ENCODE measurements at regions not wholly inside any gene's neighbourhood (a gene's known extent, or its start where the extent isn't known, plus 50 kb on each side); places are given as distances from the start of the nearest gene placed in this dataset.
"Not testable (repeated sequence)": the region's sequence is repeated elsewhere in the genome, so short reads cannot be mapped to it uniquely, and the experiment has no call there.

DNA sequence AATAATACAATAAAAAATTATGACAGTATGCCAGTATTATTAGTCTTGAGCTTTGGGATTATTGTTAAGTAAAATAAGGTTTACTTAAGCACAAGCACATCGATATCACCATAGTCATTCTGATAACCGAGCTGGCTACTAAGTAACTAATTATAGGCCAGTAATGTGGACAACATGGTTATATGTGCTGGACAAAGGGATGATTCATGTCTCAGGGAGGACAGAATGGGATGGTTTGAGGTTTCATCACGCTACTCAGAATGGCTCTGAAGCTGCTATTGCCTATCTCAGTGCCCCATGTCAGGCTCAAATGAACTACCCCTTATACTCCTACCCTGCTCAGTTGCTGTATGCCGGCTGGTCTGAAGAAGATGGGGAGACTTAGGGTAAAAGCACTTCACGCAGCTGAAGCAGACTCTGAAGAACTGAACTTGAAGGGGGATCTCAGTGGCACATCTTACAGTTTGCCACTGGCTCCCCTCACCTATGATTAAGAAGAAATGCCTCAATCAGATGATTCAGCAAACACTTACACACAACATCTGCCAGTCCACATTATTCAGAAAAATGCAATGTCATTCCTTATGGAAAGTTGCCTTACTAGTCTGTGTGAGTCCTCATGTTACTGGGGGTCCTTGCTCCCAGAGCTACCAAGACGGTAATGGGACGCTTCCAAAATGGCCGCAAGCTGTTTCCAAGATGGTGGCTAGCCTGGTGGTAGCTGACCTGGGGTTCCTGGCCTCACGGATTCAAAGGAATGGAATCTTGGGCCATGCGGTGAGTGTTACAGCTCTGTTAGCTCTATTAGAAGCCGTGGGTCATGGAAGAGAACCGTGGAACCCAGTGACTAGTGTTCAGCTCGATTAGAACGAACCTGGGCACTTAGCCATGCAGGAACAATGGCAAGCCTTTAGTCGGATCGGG lies 1098.6 kb downstream of the TAF11L14 start:
- H3K4me3 Mint-ChIP-seq: no peak overlapping the region
- ATAC-seq (replicated peaks): no peak
- H3K9me3 Mint-ChIP-seq: no peaks in the 10 kb centered on the region
- H3K36me3 Mint-ChIP-seq: peaks cover 13 to 30% of the 10 kb centered on the region in 2 donors
- no peaks in the 10 kb centered on the region for H3K27me3 Mint-ChIP-seq
- H3K27ac Mint-ChIP-seq: peak overlapping the region; percentile 42
- DNase-seq: no peak
- H3K4me1 Mint-ChIP-seq: peaks cover 6 to 9% of the 10 kb centered on the region in 2 donors

DNA sequence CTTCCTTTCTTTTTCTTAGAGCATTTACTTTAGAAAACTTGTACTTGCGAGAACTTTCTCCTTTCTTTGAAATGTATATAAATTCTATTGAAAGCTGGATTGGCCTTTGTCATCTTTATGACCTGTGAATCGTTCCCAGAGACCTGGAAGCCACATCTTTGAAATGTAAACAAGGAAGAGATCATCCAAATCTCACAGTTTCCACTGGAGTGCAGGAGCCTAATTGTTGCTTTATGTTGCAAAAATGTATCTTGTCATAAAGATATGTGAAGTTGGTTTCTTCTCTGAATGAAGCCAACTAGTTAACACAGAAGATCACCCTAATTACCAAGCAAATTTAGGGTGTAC lies 1101.8 kb downstream of the TAF11L14 start:
- H3K27me3 Mint-ChIP-seq: no peaks in the 10 kb centered on the region
- ATAC-seq (replicated peaks): no peak
- peaks cover 9 to 10% of the 10 kb centered on the region in 2 donors for H3K4me1 Mint-ChIP-seq
- no peak overlapping the region for H3K4me3 Mint-ChIP-seq
- no peak for DNase-seq
- H3K27ac Mint-ChIP-seq: no peak overlapping the region
- H3K9me3 Mint-ChIP-seq: no peaks in the 10 kb centered on the region
- H3K36me3 Mint-ChIP-seq: peaks cover 12 to 34% of the 10 kb centered on the region in 2 donors

DNA sequence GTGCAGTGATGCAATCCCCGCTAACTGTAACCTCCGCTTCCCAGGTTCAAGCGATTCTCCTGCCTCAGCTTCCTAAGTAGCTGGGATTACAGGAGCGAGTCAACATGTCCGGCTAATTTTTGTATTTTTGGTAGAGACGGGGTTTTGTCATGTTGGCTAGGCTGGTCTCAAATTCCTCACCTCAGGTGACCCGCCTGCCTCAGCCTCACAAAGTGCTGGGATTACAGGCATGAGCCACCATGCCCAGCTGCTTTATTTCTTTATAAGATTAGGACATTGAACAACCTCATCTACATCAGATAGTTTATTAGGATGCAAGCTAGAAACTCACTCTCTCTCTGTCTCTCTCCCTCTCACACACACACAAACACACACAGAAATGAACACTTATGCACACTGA lies 1102.5 kb downstream of the TAF11L14 start:
- H3K4me3 Mint-ChIP-seq; H3K27me3 Mint-ChIP-seq; DNase-seq; ATAC-seq (replicated peaks); H3K9me3 Mint-ChIP-seq: not testable (repeated sequence)
- Mint-ChIP-seq H3K27ac (peak overlapping the region; percentile 42), H3K4me1 (peaks cover 9 to 10% of the 10 kb centered on the region in 2 donors), H3K36me3 (peaks cover 12 to 32% of the 10 kb centered on the region in 2 donors)

DNA sequence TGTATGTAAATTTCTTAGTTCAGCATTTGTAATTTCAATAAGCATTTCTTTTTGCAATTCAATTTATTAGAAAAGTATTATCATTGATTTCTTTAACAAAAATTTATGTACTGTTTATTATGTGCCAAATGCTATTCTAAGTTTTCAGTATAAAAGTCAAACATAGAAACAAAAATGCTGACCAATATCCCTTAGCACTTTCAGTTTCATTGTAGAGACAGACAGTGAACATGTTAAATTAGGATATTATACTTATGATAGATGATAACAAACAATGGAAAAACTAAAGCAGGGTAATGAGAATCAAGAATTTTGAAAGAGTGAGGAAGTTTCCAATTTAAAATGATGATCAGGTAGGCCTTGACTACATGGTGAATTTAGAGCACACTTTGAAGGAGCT lies 1106.0 kb downstream of the TAF11L14 start:
- no peaks in the 10 kb centered on the region for H3K27me3 Mint-ChIP-seq
- peaks cover 24 to 39% of the 10 kb centered on the region in 2 donors for H3K4me1 Mint-ChIP-seq
- H3K36me3 Mint-ChIP-seq: peaks cover 3 to 29% of the 10 kb centered on the region in 2 donors
- H3K4me3 Mint-ChIP-seq: no peak overlapping the region
- no peak for DNase-seq
- no peaks in the 10 kb centered on the region for H3K9me3 Mint-ChIP-seq
- H3K27ac Mint-ChIP-seq: no peak overlapping the region
- no peak for ATAC-seq (replicated peaks)

DNA sequence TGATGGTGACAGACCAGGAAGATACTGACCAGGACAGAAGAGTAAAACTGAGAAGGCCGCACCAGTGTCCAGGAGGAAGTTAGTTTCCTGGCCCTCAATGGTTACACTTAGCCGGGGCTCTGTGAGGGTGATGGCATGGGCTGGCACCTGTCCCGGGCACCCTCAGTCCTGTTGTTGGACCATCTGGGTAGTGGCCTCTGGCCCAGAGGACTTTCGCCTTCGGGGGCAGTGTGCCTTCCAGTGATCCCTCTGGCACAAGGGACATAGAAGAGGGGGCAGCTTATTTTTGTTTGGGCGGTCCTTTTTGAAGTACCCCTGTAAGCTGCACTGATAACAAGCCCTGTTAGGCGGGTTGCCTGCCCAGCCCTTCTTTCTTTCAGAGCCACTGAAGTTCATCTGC lies 1108.6 kb downstream of the TAF11L14 start:
- no peak overlapping the region for H3K4me3 Mint-ChIP-seq
- no peak overlapping the region for H3K27ac Mint-ChIP-seq
- DNase-seq: no peak
- H3K9me3 Mint-ChIP-seq: peaks cover 7 to 9% of the 10 kb centered on the region in 2 donors
- peaks cover 4 to 34% of the 10 kb centered on the region in 2 donors for H3K36me3 Mint-ChIP-seq
- no peak for ATAC-seq (replicated peaks)
- no peaks in the 10 kb centered on the region for H3K27me3 Mint-ChIP-seq
- peaks cover 26 to 49% of the 10 kb centered on the region in 2 donors for H3K4me1 Mint-ChIP-seq

DNA sequence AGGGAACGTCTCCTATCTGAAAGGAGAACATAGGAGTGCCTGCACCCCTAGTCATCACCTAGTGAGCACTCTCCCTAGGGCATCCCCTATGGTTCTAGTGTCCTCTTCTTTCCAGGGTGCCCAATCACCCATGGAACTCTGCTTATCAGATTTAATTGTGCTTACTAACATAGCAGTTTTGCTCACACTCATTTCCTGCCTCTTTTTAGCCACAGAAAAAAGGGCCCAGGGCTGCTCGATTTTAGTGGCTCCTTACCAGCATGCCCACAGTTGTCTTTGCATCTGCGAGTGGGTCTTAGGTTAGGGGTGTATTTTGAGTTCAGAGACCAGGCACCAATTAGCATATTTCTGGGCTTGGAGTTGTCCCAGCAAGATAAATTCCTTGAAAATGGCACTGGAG lies 1110.2 kb downstream of the TAF11L14 start:
- H3K36me3 Mint-ChIP-seq: peaks cover 1 to 27% of the 10 kb centered on the region in 2 donors
- ATAC-seq (replicated peaks): peak in 1 of 2 donors; percentile 18
- peak overlapping the region; percentile 88 to 89 for H3K4me3 Mint-ChIP-seq
- H3K27me3 Mint-ChIP-seq: no peaks in the 10 kb centered on the region
- H3K4me1 Mint-ChIP-seq: peaks cover 23 to 55% of the 10 kb centered on the region in 2 donors
- no peak for DNase-seq
- peak overlapping the region; percentile 98 for H3K27ac Mint-ChIP-seq
- peaks cover 8 to 9% of the 10 kb centered on the region in 2 donors for H3K9me3 Mint-ChIP-seq

DNA sequence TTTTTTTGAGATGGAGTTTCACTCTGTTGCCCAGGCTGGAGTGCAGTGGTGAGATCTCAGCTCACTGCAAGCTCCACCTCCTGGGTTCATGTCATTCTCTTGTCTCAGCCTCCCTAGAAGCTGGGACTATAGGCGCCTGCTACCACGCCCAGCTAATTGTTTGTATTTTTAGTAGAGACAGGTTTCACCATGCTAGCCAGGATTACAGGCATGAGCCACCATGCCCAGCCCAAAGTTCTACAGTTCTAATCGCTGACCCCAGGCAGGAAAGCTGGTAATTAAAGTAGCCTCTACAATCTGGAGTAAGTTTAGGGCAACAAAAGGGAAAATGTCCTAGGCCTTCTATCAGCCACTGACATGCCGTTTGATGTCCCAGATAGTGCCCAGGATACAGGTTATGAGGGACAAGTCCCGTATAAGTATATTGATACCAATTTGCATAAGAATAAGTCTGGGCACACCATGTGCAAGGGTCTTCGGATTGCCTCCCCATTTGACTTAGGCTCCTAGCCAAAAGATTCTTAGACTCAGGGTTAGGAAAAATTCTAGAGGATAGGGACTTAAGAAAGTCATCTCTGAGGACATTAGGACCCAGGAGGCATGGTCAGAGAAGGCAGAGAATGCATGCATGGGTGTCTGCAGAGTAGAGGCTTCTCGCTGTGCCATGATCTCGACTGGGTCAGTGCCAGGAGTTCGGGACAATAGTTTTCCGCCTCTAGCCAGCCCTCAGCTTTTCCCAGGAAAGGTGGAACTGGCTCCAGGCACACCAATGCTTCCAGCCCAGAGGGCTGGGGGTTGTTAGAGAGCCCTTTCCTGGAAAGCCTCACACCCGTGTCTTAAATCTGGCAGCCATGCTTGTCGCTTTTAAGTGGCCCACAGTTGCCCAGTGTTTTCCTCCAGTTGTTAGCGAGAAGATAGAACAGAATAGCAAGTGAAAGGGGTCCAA lies 1111.1 kb downstream of the TAF11L14 start:
- H3K27ac Mint-ChIP-seq: peak overlapping the region; percentile 98
- no peaks in the 10 kb centered on the region for H3K27me3 Mint-ChIP-seq
- peak overlapping the region; percentile 88 to 89 for H3K4me3 Mint-ChIP-seq
- H3K36me3 Mint-ChIP-seq: peaks cover 1 to 29% of the 10 kb centered on the region in 2 donors
- peaks cover 26 to 62% of the 10 kb centered on the region in 2 donors for H3K4me1 Mint-ChIP-seq
- peaks cover 11 to 12% of the 10 kb centered on the region in 2 donors for H3K9me3 Mint-ChIP-seq
- peak; percentile 27 for DNase-seq
- ATAC-seq (replicated peaks): peak; percentile 46 to 49

DNA sequence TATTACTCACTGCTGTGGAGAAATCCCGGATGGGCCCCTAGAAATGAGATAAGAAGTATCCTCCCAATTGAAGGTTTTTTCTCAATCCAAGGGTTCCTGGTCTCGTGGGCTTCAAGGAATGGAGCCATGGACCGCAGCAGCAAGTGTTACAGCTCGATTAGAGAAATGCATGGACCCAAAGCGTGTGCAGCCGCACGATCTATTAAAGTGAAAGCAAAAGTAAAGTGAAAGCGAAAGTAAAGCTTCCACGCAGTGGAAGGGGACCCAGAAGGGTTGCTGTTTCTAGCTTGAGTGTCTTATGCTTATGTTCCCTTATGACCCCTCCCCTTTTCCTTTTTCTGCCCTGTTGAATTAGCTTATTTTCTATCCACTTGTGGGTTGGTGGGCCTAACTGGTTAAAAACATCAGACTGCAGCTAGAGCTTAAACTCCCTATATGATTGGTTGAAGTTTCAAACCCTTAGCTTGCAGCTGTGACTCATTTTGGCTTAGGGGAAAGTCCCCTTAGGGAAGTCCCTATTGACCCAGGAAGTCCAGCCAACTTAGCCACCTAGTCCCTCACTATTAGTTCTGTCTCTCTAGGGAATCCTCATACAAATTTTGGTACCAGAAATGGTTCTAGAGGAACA lies 1111.8 kb downstream of the TAF11L14 start:
- peak overlapping the region; percentile 88 to 89 for H3K4me3 Mint-ChIP-seq
- peaks cover 11 to 12% of the 10 kb centered on the region in 2 donors for H3K9me3 Mint-ChIP-seq
- peak; percentile 76 to 80 for ATAC-seq (replicated peaks)
- no peaks in the 10 kb centered on the region for H3K27me3 Mint-ChIP-seq
- peak; percentile 70 for DNase-seq
- H3K4me1 Mint-ChIP-seq: peaks cover 26 to 63% of the 10 kb centered on the region in 2 donors
- H3K36me3 Mint-ChIP-seq: peaks cover 1 to 27% of the 10 kb centered on the region in 2 donors
- H3K27ac Mint-ChIP-seq: peak overlapping the region; percentile 98

DNA sequence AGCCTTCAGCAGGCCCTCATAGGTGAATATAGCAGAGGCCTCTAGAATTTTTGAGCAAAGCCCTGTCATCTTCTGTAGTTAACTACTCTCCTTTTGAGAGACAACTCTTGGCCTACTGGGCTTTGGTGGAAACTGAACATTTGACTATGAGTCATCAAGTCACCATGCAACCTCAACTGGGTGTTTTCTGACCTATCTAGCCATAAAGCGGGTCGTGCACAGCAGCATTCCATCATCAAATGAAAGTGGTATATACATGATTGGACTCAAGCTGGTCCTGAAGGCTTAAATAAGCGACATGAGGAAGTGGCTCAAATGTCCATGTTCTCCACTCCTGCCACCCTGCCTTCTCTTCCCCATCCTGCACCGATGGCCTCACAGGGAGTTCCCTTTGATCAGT lies 1115.5 kb downstream of the TAF11L14 start:
- H3K27me3 Mint-ChIP-seq: peaks cover 0 to 8% of the 10 kb centered on the region in 2 donors
- peak; percentile 36 to 41 for ATAC-seq (replicated peaks)
- H3K9me3 Mint-ChIP-seq: peaks cover 11 to 12% of the 10 kb centered on the region in 2 donors

DNA sequence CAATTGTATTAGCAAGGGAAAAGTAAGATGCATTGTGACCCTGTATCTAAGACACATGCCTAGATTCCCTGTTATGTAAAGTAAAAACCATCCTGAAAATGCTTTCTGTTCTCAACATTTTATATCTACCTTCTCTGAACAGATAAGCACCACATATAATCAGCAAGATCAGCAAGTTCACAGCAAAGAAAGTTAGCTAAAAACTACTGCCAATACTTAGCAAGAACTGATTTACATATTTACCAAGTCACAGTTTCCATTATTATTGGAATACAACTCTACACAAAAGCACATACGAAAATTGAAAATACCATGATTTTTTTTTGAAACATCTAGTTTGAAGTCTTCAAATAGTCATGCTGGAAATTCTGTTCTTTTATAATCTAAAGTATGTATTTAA lies 1118.1 kb downstream of the TAF11L14 start:
- peaks cover 9 to 33% of the 10 kb centered on the region in 2 donors for H3K4me1 Mint-ChIP-seq
- ATAC-seq (replicated peaks) (peak; percentile 33 to 38), DNase-seq (no peak)
- H3K9me3 Mint-ChIP-seq: peaks cover 8 to 9% of the 10 kb centered on the region in 2 donors
- peak overlapping the region; percentile 4 for H3K27ac Mint-ChIP-seq
- H3K4me3 Mint-ChIP-seq: peak overlapping the region in 1 of 2 donors; percentile 66
- peaks cover under 1 to 7% of the 10 kb centered on the region in 2 donors for H3K36me3 Mint-ChIP-seq
- peaks cover 0 to 8% of the 10 kb centered on the region in 2 donors for H3K27me3 Mint-ChIP-seq

More for the DNA sequence above, 1115.5 kb downstream of the TAF11L14 start:
- Mint-ChIP-seq H3K27ac (peak overlapping the region; percentile 68), H3K4me1 (peaks cover 17 to 51% of the 10 kb centered on the region in 2 donors), H3K36me3 (peaks cover 1 to 16% of the 10 kb centered on the region in 2 donors), H3K4me3 (no peak overlapping the region)
- DNase-seq: peak; percentile 35

DNA sequence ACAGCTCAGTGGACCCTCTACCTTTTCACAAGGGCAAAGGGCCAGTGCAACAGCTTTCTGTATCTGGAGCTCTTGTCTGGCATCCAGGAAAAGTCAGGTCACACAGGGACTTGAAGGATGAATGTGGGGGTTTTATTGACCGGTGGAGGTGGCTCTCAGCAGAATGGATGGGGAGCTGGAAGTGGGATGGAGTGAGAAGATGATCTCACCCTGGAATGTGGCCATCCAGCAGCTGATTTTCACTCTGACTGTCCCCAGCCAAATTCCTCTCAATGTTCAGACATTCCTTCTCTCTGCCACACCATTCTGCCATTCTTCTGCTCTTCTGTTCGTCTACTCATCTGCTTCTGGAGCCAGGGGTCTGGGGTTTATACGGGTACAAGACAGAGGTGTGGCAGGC lies 1119.9 kb downstream of the TAF11L14 start:
- peaks cover 0 to 3% of the 10 kb centered on the region in 2 donors for H3K36me3 Mint-ChIP-seq
- ATAC-seq (replicated peaks) (no peak), DNase-seq (no peak)
- H3K9me3 Mint-ChIP-seq: peaks cover 3% of the 10 kb centered on the region in 2 donors
- no peak overlapping the region for H3K4me3 Mint-ChIP-seq
- peaks cover 6 to 24% of the 10 kb centered on the region in 2 donors for H3K4me1 Mint-ChIP-seq
- H3K27ac Mint-ChIP-seq: peak overlapping the region; percentile 75
- peaks cover 0 to 8% of the 10 kb centered on the region in 2 donors for H3K27me3 Mint-ChIP-seq

DNA sequence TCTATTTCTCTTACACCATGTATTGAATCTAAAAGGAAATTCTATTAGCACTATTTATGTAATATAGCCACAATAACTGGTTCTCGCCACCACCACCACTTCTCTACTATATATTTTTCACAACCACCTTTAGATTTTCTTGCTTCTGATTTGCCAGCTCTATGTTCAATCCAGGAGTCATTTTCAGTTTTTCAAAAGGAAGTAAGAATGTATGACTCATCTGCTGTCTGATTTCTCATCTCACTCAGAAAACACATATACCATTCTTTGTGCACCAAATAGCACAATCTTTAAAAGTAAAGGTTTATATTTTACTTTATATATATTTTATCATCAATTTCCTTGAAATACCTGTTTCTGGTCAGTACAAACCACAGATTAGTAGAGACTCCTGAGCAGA lies 1127.5 kb downstream of the TAF11L14 start:
- H3K4me3 Mint-ChIP-seq: no peak overlapping the region
- ATAC-seq (replicated peaks): peak; percentile 70 to 85
- peaks cover 0 to 2% of the 10 kb centered on the region in 2 donors for H3K4me1 Mint-ChIP-seq
- DNase-seq: no peak
- H3K36me3 Mint-ChIP-seq: no peaks in the 10 kb centered on the region
- H3K27me3 Mint-ChIP-seq: no peaks in the 10 kb centered on the region
- no peak overlapping the region for H3K27ac Mint-ChIP-seq
- no peaks in the 10 kb centered on the region for H3K9me3 Mint-ChIP-seq

DNA sequence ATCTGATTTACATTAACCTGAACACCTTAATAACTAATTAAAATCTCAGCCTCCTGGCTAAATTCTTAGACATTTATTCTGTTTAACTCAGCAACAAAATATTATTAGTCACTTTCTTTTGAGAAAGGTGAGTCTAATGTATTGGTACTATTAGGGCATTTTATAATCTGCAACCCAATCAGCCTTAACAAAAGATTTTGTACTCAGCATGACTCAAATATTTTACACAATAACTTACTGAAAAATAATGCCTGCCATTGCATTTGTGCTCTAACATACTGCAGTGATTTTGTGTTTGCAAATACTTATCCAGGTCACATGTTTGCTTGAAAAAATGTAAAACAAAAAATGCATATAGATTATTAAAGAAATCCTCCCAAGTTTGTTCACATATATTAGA lies 1129.9 kb downstream of the TAF11L14 start:
- Mint-ChIP-seq H3K9me3 (no peaks in the 10 kb centered on the region), H3K36me3 (no peaks in the 10 kb centered on the region), H3K4me1 (peaks cover 0 to 2% of the 10 kb centered on the region in 2 donors), H3K4me3 (no peak overlapping the region), H3K27me3 (no peaks in the 10 kb centered on the region), H3K27ac (no peak overlapping the region)
- DNase-seq (no peak), ATAC-seq (replicated peaks) (no peak)

DNA sequence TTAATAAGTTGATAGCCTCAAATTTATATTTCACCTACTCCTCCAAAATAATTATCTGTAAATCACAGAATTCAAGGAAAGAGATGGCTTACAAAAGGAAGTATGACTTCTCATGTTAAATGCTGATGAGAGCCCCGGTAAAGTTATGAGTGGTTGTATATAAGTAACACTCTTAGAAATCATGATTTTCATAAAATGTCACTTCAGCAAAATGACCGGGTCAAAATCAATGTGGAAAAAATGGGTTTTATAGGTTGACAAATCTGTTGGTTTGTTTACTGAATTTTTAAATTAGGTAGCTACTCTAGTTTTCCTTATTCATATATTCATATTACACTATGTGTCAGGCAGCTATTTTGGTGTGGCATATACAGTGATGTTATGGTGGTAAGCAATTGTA lies 1131.0 kb downstream of the TAF11L14 start:
- no peaks in the 10 kb centered on the region for H3K9me3 Mint-ChIP-seq
- ATAC-seq (replicated peaks): no peak
- no peak overlapping the region for H3K27ac Mint-ChIP-seq
- DNase-seq: no peak
- no peak overlapping the region for H3K4me3 Mint-ChIP-seq
- no peaks in the 10 kb centered on the region for H3K27me3 Mint-ChIP-seq
- H3K4me1 Mint-ChIP-seq: peaks cover 0 to 2% of the 10 kb centered on the region in 2 donors
- H3K36me3 Mint-ChIP-seq: no peaks in the 10 kb centered on the region
